ENCODE measurements at regions not wholly inside any gene's neighbourhood (a gene's known extent, or its start where the extent isn't known, plus 50 kb on each side); places are given as distances from the start of the nearest gene placed in this dataset.
A peak's percentile ranks its signal among the peaks of the same experiment; 100 is the strongest.

DNA sequence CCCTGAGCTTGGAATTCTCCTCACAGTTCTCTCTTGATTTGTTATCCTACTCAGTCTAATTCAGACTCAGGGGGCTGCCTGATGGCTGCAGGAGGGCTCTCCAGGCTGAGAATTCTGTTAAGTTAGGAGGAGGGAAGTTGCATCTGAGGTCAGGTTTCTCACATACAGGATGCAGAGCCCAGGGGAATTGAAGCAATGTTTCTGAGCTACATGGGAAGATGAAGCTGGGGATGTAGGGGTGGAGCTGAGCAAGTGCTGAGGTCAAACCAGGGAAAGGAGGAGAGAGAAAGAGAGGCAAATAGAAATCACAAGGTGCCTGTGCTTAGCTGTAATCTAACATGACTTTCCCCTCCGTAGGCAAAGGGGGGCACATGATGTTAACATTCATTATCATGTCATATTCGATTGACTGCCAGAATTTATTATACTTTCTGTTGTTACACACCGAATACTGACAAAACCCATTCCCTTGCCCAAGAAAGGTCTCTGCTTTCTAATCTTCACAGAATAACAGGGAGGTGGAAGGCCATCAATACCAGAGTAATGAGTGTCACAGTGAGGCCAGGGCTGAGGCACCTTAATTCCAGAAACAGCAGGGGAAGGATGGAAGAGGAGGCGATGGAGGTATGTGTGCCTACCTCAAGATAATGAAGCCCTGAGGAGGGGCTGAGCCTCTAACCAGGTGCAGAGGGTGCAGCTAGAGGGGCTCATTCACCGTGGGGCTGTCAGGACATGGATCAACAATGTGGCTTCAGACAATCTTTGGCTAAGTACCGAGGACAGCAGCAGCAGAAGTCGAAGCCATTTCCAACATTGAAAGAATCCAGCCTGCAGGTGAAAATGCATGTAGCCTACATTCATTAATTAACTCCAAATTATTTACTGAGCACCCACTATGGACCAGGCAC is 205.4 kb upstream of the SNX19 start:
- no peak overlapping the region for H3K27ac ChIP-seq (ENCODE audit: low read depth, low read length)
- no peaks in the 10 kb centered on the region for H3K36me3 ChIP-seq (ENCODE audit: control insufficient read depth, insufficient read depth, low read length)
- H3K27me3 ChIP-seq (ENCODE audit: control insufficient read depth, insufficient read depth, low read length) = no peaks in the 10 kb centered on the region
- H3K9me3 ChIP-seq (ENCODE audit: control insufficient read depth, insufficient read depth, low read length) = no peaks in the 10 kb centered on the region
- no peak overlapping the region for H3K4me3 ChIP-seq (ENCODE audit: low read depth, low read length)
- no peak overlapping the region for H3K9ac ChIP-seq (ENCODE audit: low read depth, low read length)
- no peaks in the 10 kb centered on the region for H3K4me1 ChIP-seq (ENCODE audit: control insufficient read depth, insufficient read depth, low read length)

DNA sequence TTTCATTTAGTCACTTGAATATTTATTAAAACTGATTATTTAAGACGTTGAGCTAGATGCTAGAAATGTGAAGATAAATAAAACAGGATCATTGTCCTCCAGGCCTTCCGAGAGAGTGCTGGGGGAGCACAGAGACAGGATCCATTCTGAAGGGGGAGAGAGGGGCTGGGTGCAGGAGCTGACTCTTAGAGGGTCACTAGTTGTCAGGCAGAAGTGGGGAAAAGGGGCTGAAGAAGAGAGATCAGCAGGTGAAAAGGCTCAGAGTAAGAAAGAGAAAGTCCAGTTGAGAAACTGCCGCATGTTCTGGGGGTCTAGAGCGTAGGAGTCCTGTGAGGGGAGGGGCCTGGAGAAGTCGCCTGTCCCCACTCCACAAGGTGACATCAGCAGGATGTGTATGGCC is 206.2 kb upstream of the SNX19 start:
- Histone ChIP-seq H3K4me3 (ENCODE audit: low read depth, low read length) (no peak overlapping the region), H3K27me3 (ENCODE audit: control insufficient read depth, insufficient read depth, low read length) (no peaks in the 10 kb centered on the region), H3K9me3 (ENCODE audit: control insufficient read depth, insufficient read depth, low read length) (no peaks in the 10 kb centered on the region), H3K27ac (ENCODE audit: low read depth, low read length) (no peak overlapping the region), H3K4me1 (ENCODE audit: control insufficient read depth, insufficient read depth, low read length) (no peaks in the 10 kb centered on the region), H3K36me3 (ENCODE audit: control insufficient read depth, insufficient read depth, low read length) (no peaks in the 10 kb centered on the region), H3K9ac (ENCODE audit: low read depth, low read length) (no peak overlapping the region)

- Histone ChIP-seq H3K36me3 (ENCODE audit: control insufficient read depth, insufficient read depth, low read length) (no peaks in the 10 kb centered on the region), H3K27ac (ENCODE audit: low read depth, low read length) (no peak overlapping the region), H3K27me3 (ENCODE audit: control insufficient read depth, insufficient read depth, low read length) (no peaks in the 10 kb centered on the region), H3K4me1 (ENCODE audit: control insufficient read depth, insufficient read depth, low read length) (no peaks in the 10 kb centered on the region), H3K9me3 (ENCODE audit: control insufficient read depth, insufficient read depth, low read length) (no peaks in the 10 kb centered on the region), H3K4me3 (ENCODE audit: low read depth, low read length) (no peak overlapping the region), H3K9ac (ENCODE audit: low read depth, low read length) (no peak overlapping the region)
These were observed 213.2 kb upstream of the SNX19 start for GRCh38 chr11:131129474-131129873.

DNA sequence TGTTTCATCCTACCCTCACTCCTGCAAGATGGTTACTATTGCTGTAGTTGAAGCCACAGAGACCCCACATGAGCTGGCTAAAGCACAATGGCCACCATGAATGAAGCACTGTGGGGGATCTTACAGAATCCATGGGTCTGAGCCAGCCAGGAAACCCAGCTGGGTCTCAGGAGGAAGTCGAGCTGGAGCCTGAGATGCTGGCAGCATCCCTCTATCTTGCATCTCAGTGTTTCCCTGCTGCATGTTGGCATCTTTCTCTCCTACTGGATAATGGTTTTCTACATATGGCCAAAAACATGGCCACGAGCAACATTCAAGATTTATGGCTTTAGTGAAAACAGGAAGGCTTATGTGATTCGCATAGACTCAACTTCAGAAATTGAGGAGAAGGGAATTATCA is 219.3 kb upstream of the SNX19 start:
- H3K27ac ChIP-seq (ENCODE audit: low read depth, low read length) = no peak overlapping the region
- H3K36me3 ChIP-seq (ENCODE audit: control insufficient read depth, insufficient read depth, low read length) = no peaks in the 10 kb centered on the region

GRCh38 chr11:131136486-131136885 is 220.2 kb upstream of the SNX19 start:
- Histone ChIP-seq H3K27me3 (ENCODE audit: control insufficient read depth, insufficient read depth, low read length) (no peaks in the 10 kb centered on the region), H3K4me3 (ENCODE audit: low read depth, low read length) (no peak overlapping the region), H3K4me1 (ENCODE audit: control insufficient read depth, insufficient read depth, low read length) (no peaks in the 10 kb centered on the region; the same call in 1 of the 2 replicates), H3K9me3 (ENCODE audit: control insufficient read depth, insufficient read depth, low read length) (no peaks in the 10 kb centered on the region), H3K27ac (ENCODE audit: low read depth, low read length) (no peak overlapping the region), H3K9ac (ENCODE audit: low read depth, low read length) (no peak overlapping the region), H3K36me3 (ENCODE audit: control insufficient read depth, insufficient read depth, low read length) (no peaks in the 10 kb centered on the region)

More for the DNA sequence above, 219.3 kb upstream of the SNX19 start:
- Histone ChIP-seq H3K4me1 (ENCODE audit: control insufficient read depth, insufficient read depth, low read length) (no peaks in the 10 kb centered on the region; the same call in 1 of the 2 replicates), H3K27me3 (ENCODE audit: control insufficient read depth, insufficient read depth, low read length) (no peaks in the 10 kb centered on the region), H3K9ac (ENCODE audit: low read depth, low read length) (no peak overlapping the region), H3K9me3 (ENCODE audit: control insufficient read depth, insufficient read depth, low read length) (no peaks in the 10 kb centered on the region), H3K4me3 (ENCODE audit: low read depth, low read length) (no peak overlapping the region)

DNA sequence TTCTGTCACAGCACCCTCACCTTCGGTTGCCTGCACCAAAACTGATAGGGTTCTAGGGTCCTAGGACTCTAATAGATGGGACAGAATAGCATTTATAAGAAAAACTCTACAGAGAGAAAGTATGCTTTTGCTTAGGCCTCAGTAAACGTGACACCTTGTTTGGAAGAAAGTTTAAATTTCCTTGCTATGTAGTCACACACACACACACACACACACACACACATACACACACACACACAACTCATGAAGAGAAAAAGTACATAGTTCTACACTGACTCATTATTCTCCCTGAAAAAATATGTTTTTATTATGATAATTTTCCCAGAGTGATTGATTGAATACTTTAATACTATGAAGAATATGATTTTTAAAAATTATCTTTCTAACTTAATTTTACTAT is 220.8 kb upstream of the SNX19 start:
- H3K9me3 ChIP-seq (ENCODE audit: control insufficient read depth, insufficient read depth, low read length) = no peaks in the 10 kb centered on the region
- H3K27me3 ChIP-seq (ENCODE audit: control insufficient read depth, insufficient read depth, low read length) = no peaks in the 10 kb centered on the region
- H3K36me3 ChIP-seq (ENCODE audit: control insufficient read depth, insufficient read depth, low read length) = no peaks in the 10 kb centered on the region
- H3K27ac ChIP-seq (ENCODE audit: low read depth, low read length) = no peak overlapping the region
- no peak overlapping the region for H3K4me3 ChIP-seq (ENCODE audit: low read depth, low read length)
- H3K9ac ChIP-seq (ENCODE audit: low read depth, low read length) = no peak overlapping the region
- no peaks in the 10 kb centered on the region; the same call in 1 of the 2 replicates for H3K4me1 ChIP-seq (ENCODE audit: control insufficient read depth, insufficient read depth, low read length)

DNA sequence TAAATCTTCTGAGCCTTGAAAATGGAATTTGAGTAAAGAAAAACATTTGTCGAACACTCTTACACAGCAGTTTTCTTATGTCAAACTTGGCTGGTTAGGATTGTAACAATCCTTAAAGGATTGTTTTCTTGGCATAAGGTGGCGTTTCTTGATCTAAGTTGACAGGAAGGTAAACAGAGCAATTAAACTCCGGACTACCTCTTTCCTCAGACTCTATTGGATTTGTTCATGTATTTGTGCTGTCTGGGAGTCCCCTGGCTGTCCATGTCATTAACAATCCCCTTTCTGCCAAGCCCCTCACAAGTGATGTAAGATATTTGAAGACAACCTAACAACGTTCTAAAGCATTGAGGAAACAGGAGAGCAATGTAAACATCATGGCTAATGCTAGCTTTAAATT is 222.5 kb upstream of the SNX19 start:
- Histone ChIP-seq H3K4me3 (ENCODE audit: low read depth, low read length) (no peak overlapping the region), H3K9me3 (ENCODE audit: control insufficient read depth, insufficient read depth, low read length) (no peaks in the 10 kb centered on the region), H3K9ac (ENCODE audit: low read depth, low read length) (no peak overlapping the region), H3K36me3 (ENCODE audit: control insufficient read depth, insufficient read depth, low read length) (no peaks in the 10 kb centered on the region), H3K4me1 (ENCODE audit: control insufficient read depth, insufficient read depth, low read length) (no peaks in the 10 kb centered on the region; the same call in 1 of the 2 replicates), H3K27me3 (ENCODE audit: control insufficient read depth, insufficient read depth, low read length) (no peaks in the 10 kb centered on the region), H3K27ac (ENCODE audit: low read depth, low read length) (no peak overlapping the region)

- Histone ChIP-seq H3K4me3 (ENCODE audit: low read depth, low read length) (no peak overlapping the region), H3K27ac (ENCODE audit: low read depth, low read length) (no peak overlapping the region), H3K36me3 (ENCODE audit: control insufficient read depth, insufficient read depth, low read length) (no peaks in the 10 kb centered on the region), H3K4me1 (ENCODE audit: control insufficient read depth, insufficient read depth, low read length) (no peaks in the 10 kb centered on the region), H3K9ac (ENCODE audit: low read depth, low read length) (no peak overlapping the region), H3K27me3 (ENCODE audit: control insufficient read depth, insufficient read depth, low read length) (no peaks in the 10 kb centered on the region), H3K9me3 (ENCODE audit: control insufficient read depth, insufficient read depth, low read length) (no peaks in the 10 kb centered on the region)
These were observed 224.6 kb upstream of the NTM start for GRCh38 chr11:131145791-131146190.

GRCh38 chr11:131146827-131147490 is 223.5 kb upstream of the NTM start:
- H3K36me3 ChIP-seq (ENCODE audit: control insufficient read depth, insufficient read depth, low read length) = no peaks in the 10 kb centered on the region
- H3K9ac ChIP-seq (ENCODE audit: low read depth, low read length) = no peak overlapping the region
- no peak overlapping the region for H3K4me3 ChIP-seq (ENCODE audit: low read depth, low read length)
- no peaks in the 10 kb centered on the region for H3K27me3 ChIP-seq (ENCODE audit: control insufficient read depth, insufficient read depth, low read length)
- no peak overlapping the region for H3K27ac ChIP-seq (ENCODE audit: low read depth, low read length)
- H3K9me3 ChIP-seq (ENCODE audit: control insufficient read depth, insufficient read depth, low read length) = no peaks in the 10 kb centered on the region
- no peaks in the 10 kb centered on the region for H3K4me1 ChIP-seq (ENCODE audit: control insufficient read depth, insufficient read depth, low read length)

DNA sequence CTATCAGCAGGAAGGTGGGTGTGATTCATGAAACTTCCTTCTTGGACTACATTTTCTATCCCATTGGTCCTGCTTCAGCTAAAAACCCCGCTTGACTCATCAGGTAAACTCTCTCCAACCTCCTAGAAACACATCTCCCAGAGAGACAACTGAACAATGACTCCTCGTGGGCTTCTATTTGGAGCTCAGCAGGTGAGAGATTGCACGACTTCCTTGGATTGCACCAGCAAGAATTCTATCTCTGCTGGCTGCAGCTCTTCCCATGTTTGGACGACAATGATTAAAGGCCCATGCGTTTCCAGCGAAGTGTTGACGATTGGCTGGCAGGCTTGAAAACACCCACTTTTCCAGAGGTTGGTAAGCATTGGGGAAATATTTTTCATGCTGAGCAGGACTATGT is 216.1 kb upstream of the NTM start:
- no peaks in the 10 kb centered on the region for H3K36me3 ChIP-seq (ENCODE audit: control insufficient read depth, insufficient read depth, low read length)
- H3K27me3 ChIP-seq (ENCODE audit: control insufficient read depth, insufficient read depth, low read length) = no peaks in the 10 kb centered on the region
- peak overlapping the region; percentile 51 for H3K27ac ChIP-seq (ENCODE audit: low read depth, low read length)
- no peaks in the 10 kb centered on the region for H3K9me3 ChIP-seq (ENCODE audit: control insufficient read depth, insufficient read depth, low read length)
- no peak overlapping the region for H3K4me3 ChIP-seq (ENCODE audit: low read depth, low read length)
- 0 out of 2 replicates have a peak, but pooled peaks cover 7% of the 10 kb centered on the region for H3K4me1 ChIP-seq (ENCODE audit: control insufficient read depth, insufficient read depth, low read length)
- H3K9ac ChIP-seq (ENCODE audit: low read depth, low read length) = no peak overlapping the region

GRCh38 chr11:131157678-131158077 is 212.7 kb upstream of the NTM start:
- H3K36me3 ChIP-seq (ENCODE audit: control insufficient read depth, insufficient read depth, low read length) = no peaks in the 10 kb centered on the region
- no peak overlapping the region for H3K27ac ChIP-seq (ENCODE audit: low read depth, low read length)
- H3K4me1 ChIP-seq (ENCODE audit: control insufficient read depth, insufficient read depth, low read length) = 0 out of 2 replicates have a peak, but pooled peaks cover 7% of the 10 kb centered on the region
- no peak overlapping the region for H3K9ac ChIP-seq (ENCODE audit: low read depth, low read length)
- no peak overlapping the region for H3K4me3 ChIP-seq (ENCODE audit: low read depth, low read length)
- no peaks in the 10 kb centered on the region for H3K9me3 ChIP-seq (ENCODE audit: control insufficient read depth, insufficient read depth, low read length)
- H3K27me3 ChIP-seq (ENCODE audit: control insufficient read depth, insufficient read depth, low read length) = no peaks in the 10 kb centered on the region
